NAMALWA (cell line): ENCODE measurements at regions not wholly inside any gene's neighbourhood (a gene's known extent, or its start where the extent isn't known, plus 50 kb on each side); places are given as distances from the start of the nearest gene placed in this dataset.

Source experiments
- DNase-seq: peaks from one replicate; pipeline ENCODE4 v3.0.0-alpha.2; 2015; ENCODE audit warnings: low spot score

DNA sequence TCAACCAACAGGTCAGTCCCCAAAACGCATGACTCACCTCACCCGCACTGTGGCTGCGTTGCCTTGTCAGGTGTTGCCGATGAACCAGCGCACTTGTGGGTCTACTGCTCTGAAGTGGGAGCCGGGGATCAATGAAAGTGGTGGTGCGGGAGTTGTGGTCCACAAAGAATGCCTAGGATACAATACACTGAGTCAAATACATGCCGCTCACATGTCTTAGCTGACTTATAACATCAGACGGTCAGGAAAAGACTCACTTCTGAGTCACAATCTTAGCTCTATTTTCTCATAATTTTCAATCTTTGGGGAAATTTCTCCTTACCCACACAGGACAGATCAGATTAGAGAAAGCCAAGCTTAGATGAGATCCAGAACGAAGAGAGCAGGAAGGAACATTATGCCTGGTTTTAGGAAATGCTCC lies 107.1 kb upstream of the STK17B start:
- no peak for DNase-seq

DNA sequence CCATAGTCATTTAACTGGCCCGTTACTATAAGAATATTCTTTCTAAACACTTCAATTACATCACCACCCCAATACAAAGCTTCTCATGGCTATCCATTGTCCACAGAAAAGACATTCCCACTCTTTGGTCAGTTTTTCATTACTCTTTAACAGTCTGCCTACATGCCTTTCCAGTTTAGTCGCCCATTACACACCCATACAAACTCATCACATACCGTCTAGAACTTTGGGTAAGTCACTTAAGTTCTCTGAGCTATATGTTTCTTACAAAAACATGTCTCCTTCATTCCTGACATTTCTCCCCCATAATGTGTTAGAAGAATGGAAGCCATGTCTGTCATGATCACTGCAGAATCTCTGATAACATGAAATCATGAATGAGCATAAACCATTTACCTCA lies 108.2 kb upstream of the STK17B start:
- no peak for DNase-seq

DNA sequence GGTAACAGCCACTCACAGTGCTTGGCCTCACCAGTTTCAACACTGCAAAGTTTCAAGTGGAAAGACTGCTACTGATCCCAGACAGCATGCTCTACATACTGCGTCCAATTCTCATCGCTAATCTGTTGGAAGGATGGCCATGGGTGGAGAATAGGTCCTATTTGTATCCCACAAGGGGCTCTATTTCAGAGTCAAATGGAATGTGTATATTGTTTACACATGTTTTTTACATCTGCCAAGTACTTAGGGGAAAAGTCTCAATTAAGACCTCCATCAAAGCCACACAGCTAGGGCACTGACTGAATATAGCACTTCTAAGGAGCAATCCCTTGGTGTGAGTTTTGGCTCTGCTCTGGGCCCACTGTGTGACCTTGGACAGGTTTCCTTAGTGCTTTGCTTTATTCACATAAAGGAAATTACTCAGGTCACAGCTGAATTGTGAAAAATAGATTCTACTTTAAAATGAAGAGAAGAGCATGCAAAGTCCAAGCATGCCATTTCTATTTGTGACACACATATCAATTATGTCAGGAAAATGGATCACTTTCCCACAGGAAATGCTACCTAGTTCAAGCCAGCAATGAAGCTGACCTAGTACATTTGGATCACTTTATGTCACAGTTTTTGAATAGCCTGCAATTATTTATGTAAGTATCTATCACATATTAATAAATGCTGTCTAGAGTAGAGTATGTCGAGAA lies 112.9 kb upstream of the STK17B start:
- DNase-seq: no peak

GRCh38 chr2:196284866-196285557 lies 113.6 kb upstream of the STK17B start:
- DNase-seq: no peak

DNA sequence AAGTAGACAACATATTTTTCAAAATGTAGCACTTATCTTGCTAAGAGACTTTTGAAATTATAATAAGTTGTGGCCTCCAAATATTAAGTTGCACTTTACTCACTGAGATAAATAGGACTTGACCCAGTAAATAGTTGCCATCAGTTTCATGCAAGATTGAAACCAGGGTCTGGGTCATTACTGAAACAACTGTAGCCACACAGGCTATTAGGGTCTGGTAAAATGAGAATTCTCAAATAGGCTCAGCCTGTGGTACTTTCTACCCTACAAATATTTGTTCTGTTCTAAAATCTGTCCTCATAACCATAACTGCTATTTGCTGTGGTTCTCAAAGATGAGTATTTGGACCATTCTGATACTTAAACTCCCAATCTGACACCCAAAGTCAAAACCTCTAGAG lies 115.4 kb upstream of the STK17B start:
- DNase-seq: no peak

GRCh38 chr2:196287523-196287922 lies 116.1 kb upstream of the STK17B start:
- DNase-seq: no peak

DNA sequence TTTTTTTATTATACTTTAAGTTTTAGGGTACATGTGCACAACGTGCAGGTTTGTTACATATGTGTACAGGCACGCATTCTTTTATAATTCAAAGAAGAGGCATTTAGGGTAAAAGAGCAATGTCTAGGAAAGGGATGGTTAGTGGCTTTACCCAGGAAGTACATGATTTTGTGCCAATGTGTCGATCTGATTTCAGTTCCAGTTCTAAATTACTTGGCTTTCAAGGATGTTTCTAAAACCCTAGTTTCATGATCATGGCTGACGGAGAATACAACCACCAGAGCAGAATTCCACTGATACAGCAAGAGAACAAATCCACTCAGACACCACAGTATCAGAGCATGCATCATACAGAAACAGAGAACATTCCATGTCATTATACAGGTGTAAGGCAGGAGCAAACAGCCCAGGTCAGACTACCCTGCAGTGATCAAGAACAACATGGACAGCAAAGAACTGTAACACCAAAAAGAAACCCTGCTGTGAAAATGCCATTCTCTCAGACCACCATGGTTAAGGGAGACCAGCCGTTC lies 116.7 kb upstream of the STK17B start:
- DNase-seq: no peak

DNA sequence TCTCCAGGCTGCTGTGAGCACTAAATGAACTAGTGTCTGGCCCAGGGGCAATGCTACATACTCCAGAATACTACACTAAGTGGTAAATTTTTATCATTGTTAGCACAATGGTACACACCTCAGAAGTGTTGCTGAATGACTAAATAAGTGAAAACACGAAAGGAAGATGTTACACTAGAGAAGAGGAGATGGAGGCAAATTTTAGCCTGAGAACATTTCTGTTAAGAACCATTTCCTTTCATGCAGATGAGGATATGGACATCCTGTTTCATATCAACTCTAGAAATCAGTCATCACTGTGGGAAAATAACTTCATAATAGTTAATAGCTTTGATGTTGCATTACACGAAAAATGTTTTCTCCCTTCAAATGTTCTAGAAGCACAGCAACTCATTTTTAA lies 117.6 kb upstream of the STK17B start:
- DNase-seq: no peak

DNA sequence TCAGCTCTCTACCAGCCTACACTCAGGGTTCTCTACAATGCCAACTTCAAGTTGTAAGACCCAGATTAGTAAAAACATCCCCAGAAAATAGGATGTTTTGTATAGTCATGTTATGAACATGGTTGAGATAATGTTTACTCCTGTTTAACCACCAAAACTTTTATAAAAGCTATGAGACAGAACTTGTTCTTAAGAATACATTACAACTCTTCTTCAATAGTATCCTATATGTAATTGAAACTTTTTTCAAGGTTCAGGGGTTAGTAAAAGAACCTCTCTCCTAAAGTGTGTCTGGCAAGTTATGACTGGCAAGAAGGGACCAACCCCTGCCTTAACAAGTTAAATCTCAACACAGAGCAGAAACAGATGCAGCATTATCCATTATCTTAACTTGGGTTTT lies 118.8 kb upstream of the STK17B start:
- DNase-seq: no peak

DNA sequence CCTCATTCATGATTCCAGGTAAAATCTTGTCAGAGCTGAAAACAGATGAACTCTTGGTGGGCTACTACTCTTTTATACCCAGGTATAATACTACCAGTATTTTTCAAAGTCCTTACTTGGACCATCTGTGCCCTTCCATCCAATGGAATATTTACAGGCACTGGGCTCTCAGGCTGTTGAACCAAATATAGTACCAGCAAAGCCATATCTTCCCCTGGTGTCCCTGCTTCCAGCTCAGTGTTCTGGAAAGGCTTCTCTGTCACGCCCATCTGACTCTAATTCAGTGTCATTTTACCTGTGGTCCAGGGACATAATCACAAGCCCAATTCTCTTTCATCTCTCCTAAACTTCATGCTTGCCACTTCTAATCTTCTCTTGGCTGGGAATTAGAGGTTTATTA lies 119.2 kb upstream of the STK17B start:
- no peak for DNase-seq

- DNase-seq: no peak
Measured at GRCh38 chr2:196291426-196291825, 120.0 kb upstream of the STK17B start.

DNA sequence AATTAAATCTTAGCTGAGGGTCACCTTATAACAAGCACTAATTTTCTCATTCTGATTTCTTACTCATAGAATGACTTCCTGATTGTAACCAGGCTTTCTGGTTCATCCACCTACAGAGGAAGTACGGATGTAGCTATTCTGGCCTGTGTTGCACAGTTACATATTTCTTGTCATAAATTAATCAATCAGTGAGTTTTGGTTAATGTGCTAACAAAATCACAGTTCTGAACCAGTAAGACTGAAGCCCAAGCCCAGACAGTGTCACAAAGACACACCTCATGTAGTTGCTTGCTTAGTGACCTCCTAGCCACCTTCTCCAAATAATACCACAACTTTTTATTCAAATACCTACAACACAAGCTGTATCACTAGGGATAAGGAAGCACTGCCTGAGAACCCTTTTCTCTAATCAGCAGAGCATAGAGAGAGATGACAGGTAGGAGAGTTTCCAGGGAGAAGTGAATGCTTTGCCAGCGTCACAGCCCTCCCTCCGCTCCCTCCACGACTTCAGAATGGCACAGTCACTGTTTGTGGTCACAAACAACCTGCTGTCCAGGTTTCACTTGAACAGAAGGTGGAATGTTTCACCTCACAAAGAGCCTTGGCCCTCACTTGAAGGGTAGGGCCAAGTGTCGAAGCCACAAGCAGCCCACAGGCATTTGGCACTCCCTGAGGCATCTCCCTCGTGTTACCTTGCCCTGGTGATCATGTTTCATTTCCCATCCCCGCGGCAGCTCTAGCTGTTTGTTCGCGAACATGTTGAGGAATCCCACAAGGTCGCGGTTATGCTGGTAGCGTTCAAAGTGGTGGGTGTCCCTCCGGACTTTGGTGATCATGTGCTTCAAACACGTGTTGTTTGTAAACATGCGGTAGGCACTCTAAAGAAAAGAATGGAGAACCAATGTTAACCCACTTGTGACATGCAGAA lies 120.8 kb upstream of the STK17B start:
- DNase-seq: no peak

- no peak for DNase-seq
Measured at GRCh38 chr2:196293751-196294515, 122.6 kb upstream of the STK17B start.

GRCh38 chr2:196294516-196294909 lies 123.1 kb upstream of the STK17B start:
- no peak for DNase-seq

DNA sequence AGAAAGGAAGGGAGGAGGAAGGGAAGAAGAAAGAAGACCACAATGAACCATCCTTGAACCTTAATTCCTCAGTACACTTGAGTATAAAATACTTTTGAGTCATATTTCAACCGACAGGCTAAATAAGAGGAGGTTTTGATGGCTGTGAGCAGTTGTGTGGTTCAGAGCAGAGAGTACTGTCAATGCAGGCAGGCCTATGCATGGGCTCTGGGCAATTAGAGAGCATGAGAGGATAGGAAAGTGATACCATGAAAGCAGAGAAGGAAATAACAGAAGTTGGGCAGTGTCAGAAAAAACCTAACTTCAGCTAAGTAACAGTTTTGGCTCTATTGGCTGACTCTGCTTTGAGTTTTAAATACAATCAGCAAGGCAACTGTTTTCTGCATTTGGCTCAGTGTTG lies 123.6 kb upstream of the STK17B start:
- DNase-seq: no peak

GRCh38 chr2:196298106-196298723 lies 126.8 kb upstream of the STK17B start:
- DNase-seq: peak; percentile 55

- DNase-seq: no peak
Measured at GRCh38 chr2:196307775-196308305, 136.5 kb upstream of the STK17B start.

- no peak for DNase-seq
Measured at GRCh38 chr2:196309691-196310090, 138.3 kb upstream of the STK17B start.

DNA sequence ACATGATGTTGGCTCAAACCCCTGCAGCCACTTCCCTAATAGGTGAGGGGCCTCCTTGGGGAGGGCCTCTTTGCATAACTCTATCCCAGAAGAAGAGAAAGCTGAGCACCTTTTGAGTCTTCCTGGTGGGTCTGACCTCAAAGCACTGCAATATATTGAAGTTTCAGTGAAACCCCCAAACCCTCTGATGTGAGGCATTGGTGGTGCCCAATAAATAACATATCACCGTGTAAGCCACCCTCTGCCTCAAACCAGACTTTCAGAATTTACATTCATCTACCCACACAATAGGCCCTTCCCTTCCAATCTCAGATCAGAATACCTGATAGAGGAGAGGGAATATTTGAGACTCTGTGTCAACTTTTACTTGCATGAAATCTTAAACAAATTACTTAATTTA lies 142.8 kb upstream of the STK17B start:
- no peak for DNase-seq

DNA sequence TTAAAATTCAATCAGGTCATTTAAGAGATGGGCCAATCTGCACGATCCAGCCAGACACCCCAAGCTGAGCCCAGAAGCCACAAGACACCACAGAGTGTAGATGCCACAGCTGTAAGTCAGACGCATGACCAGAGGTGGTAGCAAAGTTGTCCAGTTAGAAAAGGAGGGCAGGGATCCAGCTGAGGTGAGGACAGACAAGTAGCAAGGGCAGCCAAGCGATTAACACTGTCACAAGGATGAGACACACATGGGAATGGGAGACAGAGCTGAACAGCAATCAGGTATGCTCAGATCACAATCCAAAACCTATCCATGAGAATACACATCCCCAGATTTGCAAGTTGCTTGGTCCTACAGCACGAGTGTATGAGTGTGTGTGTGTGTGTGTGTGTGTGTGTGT lies 143.4 kb upstream of the STK17B start:
- no peak for DNase-seq
